ENCODE measurements at regions not wholly inside any gene's neighbourhood (a gene's known extent, or its start where the extent isn't known, plus 50 kb on each side); places are given as distances from the start of the nearest gene placed in this dataset.

GRCh38 chr12:83472772-83473171 lies 786.1 kb downstream of the TMTC2 start:
- no peak for DNase-seq (ENCODE audit: extremely low read depth, low read depth)
- no peak overlapping the region for H3K4me3 ChIP-seq (replicated peaks; ENCODE audit: low read depth, low read length)
- TF ChIP-seq CTCF (IDR thresholded peaks at IDR 0.05; ENCODE audit: low read depth, low read length, missing control alignments) = no peak

- TF ChIP-seq CTCF (IDR thresholded peaks at IDR 0.05; ENCODE audit: low read depth, low read length, missing control alignments) = no peak
- DNase-seq (ENCODE audit: extremely low read depth, low read depth) = no peak
- no peak overlapping the region for H3K4me3 ChIP-seq (replicated peaks; ENCODE audit: low read depth, low read length)
These were observed 785.6 kb downstream of the TMTC2 start for GRCh38 chr12:83472350-83472749.

- no peak overlapping the region for H3K4me3 ChIP-seq (replicated peaks; ENCODE audit: low read depth, low read length)
- TF ChIP-seq CTCF (IDR thresholded peaks at IDR 0.05; ENCODE audit: low read depth, low read length, missing control alignments) = no peak
- no peak for DNase-seq (ENCODE audit: extremely low read depth, low read depth)
These were observed 784.6 kb downstream of the TMTC2 start for GRCh38 chr12:83471341-83471740.

GRCh38 chr12:83470749-83471148 lies 784.0 kb downstream of the TMTC2 start:
- TF ChIP-seq CTCF (IDR thresholded peaks at IDR 0.05; ENCODE audit: low read depth, low read length, missing control alignments) = no peak
- no peak overlapping the region for H3K4me3 ChIP-seq (replicated peaks; ENCODE audit: low read depth, low read length)
- DNase-seq (ENCODE audit: extremely low read depth, low read depth) = no peak

- no peak for TF ChIP-seq CTCF (IDR thresholded peaks at IDR 0.05; ENCODE audit: low read depth, low read length, missing control alignments)
- no peak overlapping the region for H3K4me3 ChIP-seq (replicated peaks; ENCODE audit: low read depth, low read length)
- no peak for DNase-seq (ENCODE audit: extremely low read depth, low read depth)
These were observed 782.5 kb downstream of the TMTC2 start for GRCh38 chr12:83468988-83469908.

- no peak for TF ChIP-seq CTCF (IDR thresholded peaks at IDR 0.05; ENCODE audit: low read depth, low read length, missing control alignments)
- H3K4me3 ChIP-seq (replicated peaks; ENCODE audit: low read depth, low read length) = no peak overlapping the region
- DNase-seq (ENCODE audit: extremely low read depth, low read depth) = no peak
These were observed 778.9 kb downstream of the TMTC2 start for GRCh38 chr12:83465632-83466031.
